ENCODE measurements at regions not wholly inside any gene's neighbourhood (a gene's known extent, or its start where the extent isn't known, plus 50 kb on each side); places are given as distances from the start of the nearest gene placed in this dataset.

- no peaks in the 10 kb centered on the region for H3K4me1 ChIP-seq (ENCODE audit: control insufficient read depth in 2 of 2, insufficient read depth in 2 of 2, low read length in 2 of 2)
- DNase-seq (ENCODE audit: low read depth in 6 of 9, low spot score in 9 of 9) = no peak
- H3K27ac ChIP-seq (ENCODE audit: low read depth in 1 of 2, low read length in 1 of 2) = no peak overlapping the region
- H3K36me3 ChIP-seq (ENCODE audit: control insufficient read depth in 2 of 2, insufficient read depth in 2 of 2, low read length in 1 of 2) = no peaks in the 10 kb centered on the region
- no peak overlapping the region for H3K4me3 ChIP-seq (ENCODE audit: low read length in 2 of 2)
- H3K9me3 ChIP-seq (ENCODE audit: control insufficient read depth in 2 of 2, insufficient read depth in 1 of 2, low read length in 1 of 2) = no peaks in the 10 kb centered on the region
- no peaks in the 10 kb centered on the region for H3K27me3 ChIP-seq (ENCODE audit: control insufficient read depth in 2 of 2, insufficient read depth in 1 of 2, low read length in 1 of 2)
- 80% methylated on average over 4 of the region's 4 CpGs for WGBS
Measured at GRCh38 chr9:2354216-2354615, 267.4 kb upstream of the VLDLR start.

GRCh38 chr9:2354856-2355696, 266.5 kb upstream of the VLDLR start:
- Histone ChIP-seq H3K4me1 (ENCODE audit: control insufficient read depth in 2 of 2, insufficient read depth in 2 of 2, low read length in 2 of 2) (no peaks in the 10 kb centered on the region), H3K4me3 (ENCODE audit: low read length in 2 of 2) (no peak overlapping the region), H3K9me3 (ENCODE audit: control insufficient read depth in 2 of 2, insufficient read depth in 1 of 2, low read length in 1 of 2) (no peaks in the 10 kb centered on the region), H3K36me3 (ENCODE audit: control insufficient read depth in 2 of 2, insufficient read depth in 2 of 2, low read length in 1 of 2) (no peaks in the 10 kb centered on the region), H3K27ac (ENCODE audit: low read depth in 1 of 2, low read length in 1 of 2) (no peak overlapping the region), H3K27me3 (ENCODE audit: control insufficient read depth in 2 of 2, insufficient read depth in 1 of 2, low read length in 1 of 2) (no peaks in the 10 kb centered on the region)
- 83% methylated on average over 8 of the region's 8 CpGs for WGBS
- no peak for DNase-seq (ENCODE audit: low read depth in 6 of 9, low spot score in 9 of 9)

GRCh38 chr9:2355697-2355983, 265.9 kb upstream of the VLDLR start:
- H3K4me3 ChIP-seq (ENCODE audit: low read length in 2 of 2) = no peak overlapping the region
- WGBS = 84% methylated on average over 7 of the region's 7 CpGs

DNA sequence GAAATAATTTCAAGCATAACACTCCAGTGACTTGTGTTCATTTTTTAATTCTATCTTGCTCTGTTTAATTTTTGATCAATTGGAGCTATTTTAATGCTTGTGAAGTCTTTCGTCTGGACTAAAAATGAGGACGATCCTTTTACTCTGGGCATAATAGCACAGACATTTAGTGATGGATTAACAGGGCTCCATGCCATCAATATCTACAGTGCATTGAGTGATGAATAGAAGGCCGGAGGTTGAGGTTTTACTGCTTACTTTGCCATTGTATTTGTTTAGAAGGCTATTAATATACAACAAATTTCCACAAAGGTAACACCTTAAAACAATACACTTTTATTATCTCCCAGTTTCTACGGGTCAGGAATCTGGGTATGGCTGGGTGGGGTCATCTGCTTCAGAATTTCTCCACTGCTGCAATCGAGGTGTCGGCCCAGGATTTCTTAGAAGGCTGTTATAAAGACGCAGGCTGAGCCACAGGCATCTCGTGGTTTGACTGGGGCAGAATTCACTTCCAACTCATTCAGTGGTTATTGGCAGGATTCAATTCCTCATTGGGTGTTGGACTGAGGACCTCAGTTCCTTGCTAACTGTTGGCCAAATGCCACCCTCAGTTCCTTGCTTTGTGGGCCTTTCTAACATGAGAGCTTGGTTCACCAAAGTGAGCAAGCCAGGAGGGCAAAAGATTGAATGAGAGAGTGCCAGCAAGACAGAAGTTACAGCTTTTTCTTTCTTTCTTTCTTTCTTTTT, 265.4 kb upstream of the VLDLR start:
- no peak for DNase-seq (ENCODE audit: low read depth in 6 of 9, low spot score in 9 of 9)
- Histone ChIP-seq H3K9me3 (ENCODE audit: control insufficient read depth in 2 of 2, insufficient read depth in 1 of 2, low read length in 1 of 2) (no peaks in the 10 kb centered on the region), H3K4me1 (ENCODE audit: control insufficient read depth in 2 of 2, insufficient read depth in 2 of 2, low read length in 2 of 2) (no peaks in the 10 kb centered on the region), H3K27ac (ENCODE audit: low read depth in 1 of 2, low read length in 1 of 2) (no peak overlapping the region), H3K36me3 (ENCODE audit: control insufficient read depth in 2 of 2, insufficient read depth in 2 of 2, low read length in 1 of 2) (no peaks in the 10 kb centered on the region), H3K4me3 (ENCODE audit: low read length in 2 of 2) (no peak overlapping the region), H3K27me3 (ENCODE audit: control insufficient read depth in 2 of 2, insufficient read depth in 1 of 2, low read length in 1 of 2) (no peaks in the 10 kb centered on the region)
- 95% methylated on average over 8 of the region's 8 CpGs for WGBS

More at GRCh38 chr9:2355697-2355983, 265.9 kb upstream of the VLDLR start:
- Histone ChIP-seq H3K4me1 (ENCODE audit: control insufficient read depth in 2 of 2, insufficient read depth in 2 of 2, low read length in 2 of 2) (no peaks in the 10 kb centered on the region), H3K36me3 (ENCODE audit: control insufficient read depth in 2 of 2, insufficient read depth in 2 of 2, low read length in 1 of 2) (no peaks in the 10 kb centered on the region), H3K9me3 (ENCODE audit: control insufficient read depth in 2 of 2, insufficient read depth in 1 of 2, low read length in 1 of 2) (no peaks in the 10 kb centered on the region), H3K27ac (ENCODE audit: low read depth in 1 of 2, low read length in 1 of 2) (no peak overlapping the region), H3K27me3 (ENCODE audit: control insufficient read depth in 2 of 2, insufficient read depth in 1 of 2, low read length in 1 of 2) (no peaks in the 10 kb centered on the region)
- no peak for DNase-seq (ENCODE audit: low read depth in 6 of 9, low spot score in 9 of 9)

- Histone ChIP-seq H3K27me3 (ENCODE audit: control insufficient read depth in 2 of 2, insufficient read depth in 1 of 2, low read length in 1 of 2) (no peaks in the 10 kb centered on the region), H3K4me1 (ENCODE audit: control insufficient read depth in 2 of 2, insufficient read depth in 2 of 2, low read length in 2 of 2) (no peaks in the 10 kb centered on the region), H3K4me3 (ENCODE audit: low read length in 2 of 2) (no peak overlapping the region), H3K9me3 (ENCODE audit: control insufficient read depth in 2 of 2, insufficient read depth in 1 of 2, low read length in 1 of 2) (no peaks in the 10 kb centered on the region), H3K36me3 (ENCODE audit: control insufficient read depth in 2 of 2, insufficient read depth in 2 of 2, low read length in 1 of 2) (no peaks in the 10 kb centered on the region), H3K27ac (ENCODE audit: low read depth in 1 of 2, low read length in 1 of 2) (no peak overlapping the region)
- 84% methylated on average over 3 of the region's 3 CpGs for WGBS
- DNase-seq (ENCODE audit: low read depth in 6 of 9, low spot score in 9 of 9) = no peak
Measured at GRCh38 chr9:2359891-2360471, 261.6 kb upstream of the VLDLR start.

DNA sequence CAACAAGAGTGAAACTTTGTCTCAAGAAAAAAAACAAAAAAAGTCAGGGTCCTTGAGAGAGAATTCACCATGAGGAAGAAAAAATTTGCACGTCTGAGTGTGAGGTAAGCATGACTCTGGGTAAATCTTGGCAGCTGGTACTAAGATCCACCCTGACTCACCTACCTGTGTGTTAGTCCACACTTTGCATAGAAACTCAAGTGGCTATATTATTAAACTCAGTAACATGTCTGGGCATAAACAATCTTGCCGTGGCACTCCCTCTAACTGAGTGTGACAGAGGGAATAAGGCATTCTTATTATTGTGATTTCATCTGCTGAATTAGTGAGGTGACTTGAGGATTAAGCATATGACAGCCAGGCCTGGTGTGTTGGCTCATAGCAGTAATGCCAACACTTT, 259.4 kb upstream of the VLDLR start:
- DNase-seq (ENCODE audit: low read depth in 6 of 9, low spot score in 9 of 9) = no peak
- H3K27ac ChIP-seq (ENCODE audit: low read depth in 1 of 2, low read length in 1 of 2) = no peak overlapping the region

DNA sequence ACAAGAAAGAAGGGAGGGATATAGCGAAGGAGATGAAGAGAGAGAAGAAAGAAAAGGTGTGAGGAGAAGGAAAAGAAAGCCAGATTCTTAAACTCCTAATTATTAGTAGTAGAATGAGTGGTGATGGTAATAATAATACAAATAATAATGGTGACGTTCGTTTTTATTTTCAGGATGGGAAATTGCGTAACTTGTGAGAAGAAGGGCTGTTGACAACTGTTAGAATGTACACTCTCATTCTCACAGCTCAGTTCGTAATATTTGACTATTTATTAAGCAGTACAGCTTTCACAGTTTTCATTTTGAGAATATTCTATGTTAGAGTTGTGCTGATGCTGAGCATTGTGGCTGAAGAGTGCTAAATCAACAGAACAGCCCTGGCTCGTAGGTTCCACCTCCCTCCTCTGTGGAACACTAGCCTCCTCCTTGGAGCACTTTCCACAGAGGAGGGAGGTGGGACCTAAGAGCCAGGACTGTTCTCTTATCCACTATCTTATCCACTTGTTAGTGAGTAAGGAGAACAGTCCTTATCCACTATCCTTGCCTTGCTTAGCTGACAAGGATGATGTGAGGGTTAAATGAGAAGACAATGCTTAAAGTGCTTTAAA, 258.3 kb upstream of the VLDLR start:
- Histone ChIP-seq H3K36me3 (ENCODE audit: control insufficient read depth in 2 of 2, insufficient read depth in 2 of 2, low read length in 1 of 2) (no peaks in the 10 kb centered on the region), H3K9me3 (ENCODE audit: control insufficient read depth in 2 of 2, insufficient read depth in 1 of 2, low read length in 1 of 2) (no peaks in the 10 kb centered on the region), H3K27ac (ENCODE audit: low read depth in 1 of 2, low read length in 1 of 2) (no peak overlapping the region), H3K4me3 (ENCODE audit: low read length in 2 of 2) (no peak overlapping the region), H3K4me1 (ENCODE audit: control insufficient read depth in 2 of 2, insufficient read depth in 2 of 2, low read length in 2 of 2) (no peaks in the 10 kb centered on the region), H3K27me3 (ENCODE audit: control insufficient read depth in 2 of 2, insufficient read depth in 1 of 2, low read length in 1 of 2) (no peaks in the 10 kb centered on the region)
- no peak for DNase-seq (ENCODE audit: low read depth in 6 of 9, low spot score in 9 of 9)
- 82% methylated on average over 6 of the region's 6 CpGs for WGBS

More for the DNA sequence above, 259.4 kb upstream of the VLDLR start:
- Histone ChIP-seq H3K27me3 (ENCODE audit: control insufficient read depth in 2 of 2, insufficient read depth in 1 of 2, low read length in 1 of 2) (no peaks in the 10 kb centered on the region), H3K4me3 (ENCODE audit: low read length in 2 of 2) (no peak overlapping the region), H3K9me3 (ENCODE audit: control insufficient read depth in 2 of 2, insufficient read depth in 1 of 2, low read length in 1 of 2) (no peaks in the 10 kb centered on the region), H3K4me1 (ENCODE audit: control insufficient read depth in 2 of 2, insufficient read depth in 2 of 2, low read length in 2 of 2) (no peaks in the 10 kb centered on the region), H3K36me3 (ENCODE audit: control insufficient read depth in 2 of 2, insufficient read depth in 2 of 2, low read length in 1 of 2) (no peaks in the 10 kb centered on the region)
- WGBS = 95% methylated on average over 2 of the region's 2 CpGs

GRCh38 chr9:2363781-2364180, 257.8 kb upstream of the VLDLR start:
- Histone ChIP-seq H3K36me3 (ENCODE audit: control insufficient read depth in 2 of 2, insufficient read depth in 2 of 2, low read length in 1 of 2) (no peaks in the 10 kb centered on the region), H3K4me1 (ENCODE audit: control insufficient read depth in 2 of 2, insufficient read depth in 2 of 2, low read length in 2 of 2) (no peaks in the 10 kb centered on the region), H3K9me3 (ENCODE audit: control insufficient read depth in 2 of 2, insufficient read depth in 1 of 2, low read length in 1 of 2) (no peaks in the 10 kb centered on the region), H3K27ac (ENCODE audit: low read depth in 1 of 2, low read length in 1 of 2) (no peak overlapping the region), H3K4me3 (ENCODE audit: low read length in 2 of 2) (no peak overlapping the region), H3K27me3 (ENCODE audit: control insufficient read depth in 2 of 2, insufficient read depth in 1 of 2, low read length in 1 of 2) (no peaks in the 10 kb centered on the region)
- no peak for DNase-seq (ENCODE audit: low read depth in 6 of 9, low spot score in 9 of 9)
- WGBS = 98% methylated on average over 1 of the region's 1 CpG

- WGBS = 80% methylated on average over 1 of the region's 1 CpG
- Histone ChIP-seq H3K9me3 (ENCODE audit: control insufficient read depth in 2 of 2, insufficient read depth in 1 of 2, low read length in 1 of 2) (no peaks in the 10 kb centered on the region), H3K36me3 (ENCODE audit: control insufficient read depth in 2 of 2, insufficient read depth in 2 of 2, low read length in 1 of 2) (no peaks in the 10 kb centered on the region)
Measured at GRCh38 chr9:2367970-2368369, 253.6 kb upstream of the VLDLR start.

More at GRCh38 chr9:2367970-2368369, 253.6 kb upstream of the VLDLR start:
- Histone ChIP-seq H3K27ac (ENCODE audit: low read depth in 1 of 2, low read length in 1 of 2) (no peak overlapping the region), H3K27me3 (ENCODE audit: control insufficient read depth in 2 of 2, insufficient read depth in 1 of 2, low read length in 1 of 2) (no peaks in the 10 kb centered on the region), H3K4me1 (ENCODE audit: control insufficient read depth in 2 of 2, insufficient read depth in 2 of 2, low read length in 2 of 2) (no peaks in the 10 kb centered on the region), H3K4me3 (ENCODE audit: low read length in 2 of 2) (no peak overlapping the region)
- no peak for DNase-seq (ENCODE audit: low read depth in 6 of 9, low spot score in 9 of 9)
